Neuronal stem cell (in vitro differentiated cells): ENCODE measurements at regions not wholly inside any gene's neighbourhood (a gene's known extent, or its start where the extent isn't known, plus 50 kb on each side); places are given as distances from the start of the nearest gene placed in this dataset.

ENCODE experiments used
- DNase-seq: peaks from one replicate; pipeline ENCODE4 v3.0.0-alpha.2; 2013; ENCODE audit warnings: low spot score
- H2AFZ ChIP-seq: one replicate; pipeline ENCODE4 v1.6.1; 2013; ENCODE audit warnings: mild to moderate bottlenecking, low read length, inconsistent platforms
- H2AK5ac ChIP-seq: 2 replicates; pipeline ENCODE4 v1.6.1; 2013; ENCODE audit warnings: low read depth, mild to moderate bottlenecking, inconsistent platforms, low read length, moderate library complexity, mixed read lengths
- H2BK120ac ChIP-seq: 2 replicates; pipeline ENCODE4 v1.6.1; 2013; ENCODE audit warnings: low read depth, mild to moderate bottlenecking, inconsistent platforms, low read length, moderate library complexity, mixed read lengths
- H2BK12ac ChIP-seq: one replicate; pipeline ENCODE4 v1.6.1; 2013; ENCODE audit warnings: low read length, inconsistent platforms
- H2BK15ac ChIP-seq: 2 replicates; pipeline ENCODE4 v1.6.1; 2013; ENCODE audit warnings: mild to moderate bottlenecking, low read length, inconsistent platforms, mixed read lengths
- H2BK5ac ChIP-seq: one replicate; pipeline ENCODE4 v1.6.1; 2013; ENCODE audit warnings: inconsistent platforms, mild to moderate bottlenecking, low read length, moderate library complexity
- H3K14ac ChIP-seq: one replicate; pipeline ENCODE4 v1.6.1; 2013; ENCODE audit warnings: low read length, inconsistent platforms
- H3K18ac ChIP-seq: 2 replicates; pipeline ENCODE4 v1.6.1; 2013; ENCODE audit warnings: low read length, inconsistent platforms
- H3K23ac ChIP-seq: 2 replicates; pipeline ENCODE4 v1.6.1; 2013; ENCODE audit warnings: low read depth, mild to moderate bottlenecking, mixed read lengths, low read length, inconsistent platforms; ENCODE audit not compliant: poor library complexity
- H3K27ac ChIP-seq: replicated peaks from 3 replicates; pipeline ENCODE4 v1.5.1; 2013; ENCODE audit warnings: low read length, inconsistent platforms
- H3K27me3 ChIP-seq, 3 experiments: 2 replicates each; pipeline ENCODE4 v1.6.1; 2013; ENCODE audit warnings: low read length in 3 of 3, mild to moderate bottlenecking in 2 of 3, inconsistent platforms in 1 of 3, low read depth in 1 of 3, mixed read lengths in 1 of 3, moderate library complexity in 1 of 3; ENCODE audit not compliant: control insufficient read depth in 3 of 3, insufficient read depth in 3 of 3
- H3K36me3 ChIP-seq, 2 donors: replicated peaks in 1 of 2; 2 replicates each; pipeline ENCODE4 v1.6.1; 2013; ENCODE audit warnings: low read length in 2 of 2; ENCODE audit not compliant: control insufficient read depth in 2 of 2, insufficient read depth in 2 of 2
- H3K4ac ChIP-seq: 2 replicates; pipeline ENCODE4 v1.6.1; 2013; ENCODE audit warnings: inconsistent platforms, mild to moderate bottlenecking, low read length, moderate library complexity
- H3K4me1 ChIP-seq, 2 donors: 1 replicate in 1 of 2; 2 replicates in 1 of 2; pipeline ENCODE4 v1.6.1; 2013; ENCODE audit warnings: low read length in 2 of 2, low read depth in 1 of 2; ENCODE audit not compliant: control insufficient read depth in 2 of 2, insufficient read depth in 1 of 2
- H3K4me2 ChIP-seq: one replicate; pipeline ENCODE4 v1.6.1; 2013; ENCODE audit warnings: mild to moderate bottlenecking, low read length, inconsistent platforms; ENCODE audit not compliant: insufficient read depth, poor library complexity, severe bottlenecking
- H3K4me3 ChIP-seq, 2 donors: 2 replicates each; pipeline ENCODE4 v1.5.1; 2013; ENCODE audit warnings: low read length in 2 of 2, mild to moderate bottlenecking in 2 of 2, inconsistent platforms in 1 of 2, moderate library complexity in 1 of 2
- H3K79me1 ChIP-seq: one replicate; pipeline ENCODE4 v1.6.1; 2013; ENCODE audit warnings: low read depth, mild to moderate bottlenecking, inconsistent platforms, low read length, moderate library complexity
- H3K9ac ChIP-seq: one replicate; pipeline ENCODE4 v1.6.1; 2013; ENCODE audit warnings: mild to moderate bottlenecking, low read depth, low read length, inconsistent platforms; ENCODE audit not compliant: poor library complexity
- H3K9me3 ChIP-seq, 2 donors: replicated peaks in 1 of 2; 2 replicates each; pipeline versions ENCODE3 to v1.6.1; 2013; ENCODE audit warnings: low read length in 2 of 2, mild to moderate bottlenecking in 2 of 2, inconsistent platforms in 1 of 2, low read depth in 1 of 2, mixed read lengths in 1 of 2, moderate library complexity in 1 of 2; ENCODE audit not compliant: control insufficient read depth in 2 of 2, insufficient read depth in 1 of 2
- H4K8ac ChIP-seq: one replicate; pipeline ENCODE4 v1.6.1; 2013; ENCODE audit warnings: low read depth, mild to moderate bottlenecking, inconsistent platforms, low read length, moderate library complexity
- H4K91ac ChIP-seq: one replicate; pipeline ENCODE4 v1.6.1; 2013; ENCODE audit warnings: low read length, low read depth, mild to moderate bottlenecking, inconsistent platforms; ENCODE audit not compliant: poor library complexity
- WGBS, 2 donors: extraction: QIAGEN DNeasy Blood & Tissue Kit; methylation state at CpG; one replicate each; pipeline ENCODE4 v1.1.7; 2013; ENCODE audit warnings: missing lambda C conversion rate in 2 of 2, mixed read lengths in 1 of 2; ENCODE audit not compliant: insufficient read length in 2 of 2, insufficient replicate concordance in 1 of 2; ENCODE audit errors: extremely low coverage in 2 of 2; 5-methylcytosine and 5-hydroxymethylcytosine counted together

DNA sequence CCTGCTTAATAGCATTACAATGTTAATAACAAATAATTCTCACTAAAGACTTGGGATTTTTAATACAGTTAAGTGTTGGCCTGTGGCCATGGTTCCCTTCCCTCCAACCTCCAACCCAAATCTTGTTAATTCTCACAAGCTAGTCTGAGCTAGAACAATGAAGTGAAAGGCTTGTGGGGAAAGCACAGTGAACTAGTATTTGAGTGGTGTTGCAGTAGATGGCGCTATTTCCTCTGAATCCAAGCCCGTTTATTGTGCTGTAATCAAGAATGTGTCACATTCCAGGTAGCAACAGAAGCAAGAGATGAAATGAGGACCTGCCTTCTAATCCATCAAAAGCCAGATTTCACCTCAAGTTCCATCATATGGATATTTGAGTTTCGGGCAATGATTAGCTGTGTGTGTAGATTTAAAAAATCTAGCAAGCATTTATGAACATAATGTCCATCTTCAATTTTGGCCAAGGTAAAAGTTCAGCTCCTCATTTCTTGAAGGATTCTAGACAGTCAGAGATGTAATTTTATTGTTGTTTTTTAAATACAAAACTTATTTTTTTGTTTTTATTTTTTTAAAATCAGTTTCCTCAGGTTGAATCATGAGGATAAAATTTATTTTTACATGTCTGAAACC is 160.7 kb downstream of the SQOR start:
- H4K91ac ChIP-seq = no peak overlapping the region
- no peak overlapping the region for H3K27ac ChIP-seq
- H2BK120ac ChIP-seq = no peak overlapping the region
- H3K9ac ChIP-seq = no peak overlapping the region
- H2AK5ac ChIP-seq = no peak overlapping the region
- H4K8ac ChIP-seq = no peak overlapping the region
- no peak overlapping the region for H3K4me2 ChIP-seq
- no peak overlapping the region for H2BK12ac ChIP-seq
- H3K4ac ChIP-seq = no peak overlapping the region
- peak; percentile 70 for DNase-seq
- no peaks in the 10 kb centered on the region for H3K36me3 ChIP-seq
- no peak overlapping the region for H3K4me3 ChIP-seq
- no peak overlapping the region for H2BK5ac ChIP-seq
- no peaks in the 10 kb centered on the region for H3K79me1 ChIP-seq
- WGBS, 2 donors = no CpG with 5 or more reads among the region's 3 CpGs
- no peak overlapping the region for H3K14ac ChIP-seq
- H3K23ac ChIP-seq = no peak overlapping the region
- H3K4me1 ChIP-seq = no peaks in the 10 kb centered on the region
- no peaks in the 10 kb centered on the region for H3K27me3 ChIP-seq
- no peaks in the 10 kb centered on the region for H3K9me3 ChIP-seq
- H2BK15ac ChIP-seq = no peak overlapping the region
- no peak overlapping the region for H2AFZ ChIP-seq
- no peak overlapping the region for H3K18ac ChIP-seq

- Histone ChIP-seq H2BK15ac (no peak overlapping the region), H2BK5ac (no peak overlapping the region), H3K4ac (no peak overlapping the region), H4K91ac (no peak overlapping the region), H3K36me3 (no peaks in the 10 kb centered on the region), H3K4me1 (peaks cover 0 to under 1% of the 10 kb centered on the region in 2 donors), H3K4me2 (no peak overlapping the region), H3K14ac (peak overlapping the region; percentile 65), H3K9ac (no peak overlapping the region), H2AK5ac (no peak overlapping the region), H3K27me3 (no peaks in the 10 kb centered on the region), H3K18ac (no peak overlapping the region), H3K9me3 (no peaks in the 10 kb centered on the region), H2BK12ac (no peak overlapping the region), H3K23ac (no peak overlapping the region), H2BK120ac (no peak overlapping the region), H3K79me1 (no peaks in the 10 kb centered on the region), H4K8ac (no peak overlapping the region), H3K27ac (no peak overlapping the region), H3K4me3 (no peak overlapping the region), H2AFZ (no peak overlapping the region)
- DNase-seq = no peak
- WGBS, 2 donors = no CpG with 5 or more reads among the region's 3 CpGs
Observed at GRCh38 chr15:45796433-45796832, 161.6 kb downstream of the SQOR start.

- no peak overlapping the region for H4K91ac ChIP-seq
- H2BK12ac ChIP-seq = no peak overlapping the region
- no peak overlapping the region for H3K4ac ChIP-seq
- H3K14ac ChIP-seq = no peak overlapping the region
- H3K27me3 ChIP-seq = no peaks in the 10 kb centered on the region
- H3K4me2 ChIP-seq = no peak overlapping the region
- H3K36me3 ChIP-seq = no peaks in the 10 kb centered on the region
- no peak overlapping the region for H2AFZ ChIP-seq
- H2BK120ac ChIP-seq = no peak overlapping the region
- no peaks in the 10 kb centered on the region for H3K9me3 ChIP-seq
- no peak overlapping the region for H4K8ac ChIP-seq
- no peak overlapping the region for H2BK5ac ChIP-seq
- H3K23ac ChIP-seq = no peak overlapping the region
- no peak overlapping the region for H3K9ac ChIP-seq
- H2AK5ac ChIP-seq = no peak overlapping the region
- WGBS, 2 donors = no CpG with 5 or more reads among the region's 3 CpGs
- no peak overlapping the region for H3K4me3 ChIP-seq
- no peak for DNase-seq
- H3K27ac ChIP-seq = no peak overlapping the region
- H3K4me1 ChIP-seq = peaks cover 5 to 13% of the 10 kb centered on the region in 2 donors
- no peaks in the 10 kb centered on the region for H3K79me1 ChIP-seq
- H3K18ac ChIP-seq = no peak overlapping the region
- H2BK15ac ChIP-seq = no peak overlapping the region
Observed at GRCh38 chr15:45799508-45799907, 164.7 kb downstream of the SQOR start.

GRCh38 chr15:45801543-45801942 is 166.7 kb downstream of the SQOR start:
- Histone ChIP-seq H3K4me3 (no peak overlapping the region), H2BK12ac (no peak overlapping the region), H2BK120ac (no peak overlapping the region)

More at GRCh38 chr15:45801543-45801942, 166.7 kb downstream of the SQOR start:
- WGBS, 2 donors = no CpG with 5 or more reads among the region's 4 CpGs
- Histone ChIP-seq H3K4me1 (peaks cover 5 to 13% of the 10 kb centered on the region in 2 donors), H3K4ac (no peak overlapping the region), H3K18ac (no peak overlapping the region), H3K79me1 (no peaks in the 10 kb centered on the region), H3K36me3 (no peaks in the 10 kb centered on the region), H3K9me3 (no peaks in the 10 kb centered on the region), H3K27ac (no peak overlapping the region), H2BK15ac (no peak overlapping the region), H4K91ac (no peak overlapping the region), H2AFZ (no peak overlapping the region), H3K9ac (no peak overlapping the region), H4K8ac (no peak overlapping the region), H2AK5ac (no peak overlapping the region), H3K14ac (no peak overlapping the region), H3K4me2 (no peak overlapping the region), H3K27me3 (no peaks in the 10 kb centered on the region), H2BK5ac (no peak overlapping the region), H3K23ac (no peak overlapping the region)
- no peak for DNase-seq
